SK-N-SH treated with all-trans-retinoic acid at 6 μM for 48 hours (cell line): ENCODE measurements at regions not wholly inside any gene's neighbourhood (a gene's known extent, or its start where the extent isn't known, plus 50 kb on each side); places are given as distances from the start of the nearest gene placed in this dataset.

Source experiments
- ATAC-seq: fragments of 200-7000 bp; cut with Tn5 transposase; 3 replicates; pipeline ENCODE4 v1.9.1; 2020; ENCODE audit warnings: mild to moderate bottlenecking, moderate library complexity
- ARNTL ChIP-seq: fragments of 450-650 bp; formaldehyde crosslinking; IDR thresholded peaks from 2 replicates; pipeline ENCODE4 v1.5.0; 2020; ENCODE audit warnings: low read depth, mild to moderate bottlenecking, moderate library complexity, borderline replicate concordance
- BACH2 ChIP-seq: fragments of 250-450 bp; sonication (Bioruptor Pico); IDR thresholded peaks from 2 replicates; pipeline ENCODE4 v1.9.0; 2021; ENCODE audit warnings: mild to moderate bottlenecking, borderline replicate concordance
- CSDC2 ChIP-seq: fragments of 250-450 bp; sonication (Bioruptor Pico); IDR thresholded peaks from 2 replicates; pipeline ENCODE4 v1.5.0; 2020; ENCODE audit warnings: mild to moderate bottlenecking, moderate library complexity
- ESRRG ChIP-seq: fragments of 250-450 bp; sonication (Bioruptor Pico); IDR thresholded peaks from 2 replicates; pipeline ENCODE4 v1.6.1; 2021; ENCODE audit warnings: mild to moderate bottlenecking
- GLIS3 ChIP-seq: fragments of 250-450 bp; sonication (Bioruptor Pico); IDR thresholded peaks from 2 replicates; pipeline ENCODE4 v1.5.0; 2020; ENCODE audit warnings: mild to moderate bottlenecking, moderate library complexity
- ISL1 ChIP-seq: fragments of 250-450 bp; sonication (Bioruptor Pico); IDR thresholded peaks from 2 replicates; pipeline ENCODE4 v2.1.2; 2022; ENCODE audit warnings: mild to moderate bottlenecking, moderate library complexity
- OSR1 ChIP-seq: fragments of 250-450 bp; sonication (Bioruptor Pico); IDR thresholded peaks from 2 replicates; pipeline ENCODE4 v1.8.0; 2022; ENCODE audit warnings: moderate library complexity, mild to moderate bottlenecking, inconsistent platforms
- PPARA ChIP-seq: fragments of 250-450 bp; sonication (Bioruptor Pico); IDR thresholded peaks from 2 replicates; pipeline ENCODE4 v1.5.0; 2020; ENCODE audit warnings: mild to moderate bottlenecking, borderline replicate concordance
- RARB ChIP-seq: fragments of 250-450 bp; sonication (Bioruptor Pico); IDR thresholded peaks from 2 replicates; pipeline ENCODE4 v1.8.0; 2021; ENCODE audit warnings: mild to moderate bottlenecking, moderate library complexity
- SNAI2 ChIP-seq: fragments of 250-450 bp; sonication (Bioruptor Pico); IDR thresholded peaks from 2 replicates; pipeline ENCODE4 v1.5.0; 2020; ENCODE audit warnings: mild to moderate bottlenecking, moderate library complexity
- TOX ChIP-seq: fragments of 250-450 bp; sonication (Bioruptor Pico); IDR thresholded peaks from 2 replicates; pipeline ENCODE4 v1.8.0; 2021; ENCODE audit warnings: mild to moderate bottlenecking, moderate library complexity, borderline replicate concordance
- ZC3H10 ChIP-seq: fragments of 250-450 bp; sonication (Bioruptor Pico); IDR thresholded peaks from 2 replicates; pipeline ENCODE4 v1.5.1; 2021; ENCODE audit warnings: mild to moderate bottlenecking, moderate library complexity
- ZFP3 ChIP-seq: fragments of 250-450 bp; sonication (Bioruptor Pico); IDR thresholded peaks from 2 replicates; pipeline ENCODE4 v1.5.0; 2020; ENCODE audit warnings: mild to moderate bottlenecking, moderate library complexity
- ZFP30 ChIP-seq: fragments of 450-650 bp; formaldehyde crosslinking; IDR thresholded peaks from 2 replicates; pipeline ENCODE4 v1.5.0; 2022; ENCODE audit warnings: mild to moderate bottlenecking, moderate library complexity
- ZNF565 ChIP-seq: fragments of 450-650 bp; formaldehyde crosslinking; conservative IDR thresholded peaks from 2 replicates; pipeline ENCODE4 v1.5.0; 2020; ENCODE audit warnings: low read depth, mild to moderate bottlenecking, moderate library complexity
- ZNF70 ChIP-seq: fragments of 450-650 bp; formaldehyde crosslinking; IDR thresholded peaks from 2 replicates; pipeline ENCODE4 v1.5.0; 2020; ENCODE audit warnings: mild to moderate bottlenecking, moderate library complexity
- ZNF8 ChIP-seq: fragments of 450-650 bp; formaldehyde crosslinking; IDR thresholded peaks from 2 replicates; pipeline ENCODE4 v1.5.0; 2020; ENCODE audit warnings: mild to moderate bottlenecking, moderate library complexity
- TF ChIP-seq, protein P1 (sequence below): fragments of 250-450 bp; sonication (Bioruptor Pico); IDR thresholded peaks from 2 replicates; pipeline ENCODE4 v1.5.1; 2021; ENCODE audit warnings: mild to moderate bottlenecking, moderate library complexity
- TF ChIP-seq, protein P2 (sequence below): fragments of 250-450 bp; sonication (Bioruptor Pico); IDR thresholded peaks from 2 replicates; pipeline ENCODE4 v1.5.0; 2020; ENCODE audit warnings: mild to moderate bottlenecking, moderate library complexity
- TF ChIP-seq, protein P3 (sequence below): fragments of 250-450 bp; sonication (Bioruptor Pico); IDR thresholded peaks from 2 replicates; pipeline ENCODE4 v1.8.0; 2021; ENCODE audit warnings: low read depth, mild to moderate bottlenecking, moderate library complexity, borderline replicate concordance
- TF ChIP-seq, protein P4 (sequence below): fragments of 250-450 bp; sonication (Bioruptor Pico); IDR thresholded peaks from 2 replicates; pipeline ENCODE4 v1.8.0; 2020; ENCODE audit warnings: mild to moderate bottlenecking, moderate library complexity, borderline replicate concordance
- TF ChIP-seq, protein P5 (sequence below): fragments of 250-450 bp; sonication (Bioruptor Pico); IDR thresholded peaks from 2 replicates; pipeline ENCODE4 v1.5.1; 2020; ENCODE audit warnings: low read depth, mild to moderate bottlenecking, moderate library complexity

DNA sequence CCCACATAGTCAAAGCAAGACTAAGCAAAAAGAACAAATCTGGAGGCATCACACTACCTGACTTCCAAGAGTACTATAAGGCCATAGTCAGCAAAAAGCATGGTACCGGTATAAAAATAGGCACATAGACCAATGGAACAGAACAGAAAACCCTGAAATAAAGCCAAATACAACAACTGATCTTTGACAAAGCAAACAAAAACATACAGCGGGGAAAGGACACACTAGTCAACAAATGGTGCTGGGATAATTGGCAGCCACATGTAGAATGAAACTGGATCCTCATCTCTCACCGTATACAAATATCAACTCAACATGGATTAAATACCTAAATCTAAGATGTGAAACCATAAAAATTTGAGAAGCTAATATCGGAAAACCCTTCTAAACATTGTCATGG, 819.3 kb upstream of the FRG1 start:
- no peak for ATAC-seq

DNA sequence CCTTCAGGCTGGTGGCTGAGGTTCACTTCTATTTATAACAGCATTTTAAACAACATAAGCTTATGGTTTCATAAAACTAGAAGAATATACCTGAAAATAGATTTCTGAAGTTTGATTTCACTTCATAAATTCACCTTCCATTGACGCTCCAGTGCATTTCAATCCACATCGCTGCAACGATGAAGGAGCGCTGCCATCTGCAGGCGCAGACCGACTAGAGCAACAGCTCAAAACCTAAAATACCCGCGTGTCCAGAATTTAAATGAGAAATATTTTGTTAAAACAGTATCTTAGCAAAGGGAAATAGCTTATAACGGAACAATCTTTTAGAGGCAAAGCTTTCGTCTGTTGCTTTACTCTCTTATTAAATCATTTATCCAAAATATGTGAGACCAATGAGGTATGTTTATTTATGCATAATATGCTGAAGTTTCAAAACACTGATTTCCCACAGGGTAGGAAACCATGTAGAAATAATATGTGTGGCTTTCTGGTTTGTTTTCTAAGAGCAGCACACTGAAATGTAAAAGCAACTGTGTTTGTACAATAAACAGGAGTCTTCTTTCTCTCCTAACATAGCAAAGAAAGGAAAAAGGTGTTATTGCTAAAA, 816.4 kb upstream of the FRG1 start:
- TF ChIP-seq ZNF70 (CRISPR knock-in tag) (no peak), BACH2 (CRISPR knock-in tag) (no peak), CSDC2 (CRISPR knock-in tag) (no peak), RARB (CRISPR knock-in tag) (no peak), SNAI2 (CRISPR knock-in tag) (no peak), OSR1 (CRISPR knock-in tag) (no peak), GLIS3 (CRISPR knock-in tag) (no peak), TOX (CRISPR knock-in tag) (no peak), PPARA (no peak), ZC3H10 (CRISPR knock-in tag) (no peak)
- TF ChIP-seq, protein P1, sequence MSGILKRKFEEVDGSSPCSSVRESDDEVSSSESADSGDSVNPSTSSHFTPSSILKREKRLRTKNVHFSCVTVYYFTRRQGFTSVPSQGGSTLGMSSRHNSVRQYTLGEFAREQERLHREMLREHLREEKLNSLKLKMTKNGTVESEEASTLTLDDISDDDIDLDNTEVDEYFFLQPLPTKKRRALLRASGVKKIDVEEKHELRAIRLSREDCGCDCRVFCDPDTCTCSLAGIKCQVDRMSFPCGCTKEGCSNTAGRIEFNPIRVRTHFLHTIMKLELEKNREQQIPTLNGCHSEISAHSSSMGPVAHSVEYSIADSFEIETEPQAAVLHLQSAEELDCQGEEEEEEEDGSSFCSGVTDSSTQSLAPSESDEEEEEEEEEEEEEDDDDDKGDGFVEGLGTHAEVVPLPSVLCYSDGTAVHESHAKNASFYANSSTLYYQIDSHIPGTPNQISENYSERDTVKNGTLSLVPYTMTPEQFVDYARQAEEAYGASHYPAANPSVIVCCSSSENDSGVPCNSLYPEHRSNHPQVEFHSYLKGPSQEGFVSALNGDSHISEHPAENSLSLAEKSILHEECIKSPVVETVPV = no peak
- TF ChIP-seq, protein P2, sequence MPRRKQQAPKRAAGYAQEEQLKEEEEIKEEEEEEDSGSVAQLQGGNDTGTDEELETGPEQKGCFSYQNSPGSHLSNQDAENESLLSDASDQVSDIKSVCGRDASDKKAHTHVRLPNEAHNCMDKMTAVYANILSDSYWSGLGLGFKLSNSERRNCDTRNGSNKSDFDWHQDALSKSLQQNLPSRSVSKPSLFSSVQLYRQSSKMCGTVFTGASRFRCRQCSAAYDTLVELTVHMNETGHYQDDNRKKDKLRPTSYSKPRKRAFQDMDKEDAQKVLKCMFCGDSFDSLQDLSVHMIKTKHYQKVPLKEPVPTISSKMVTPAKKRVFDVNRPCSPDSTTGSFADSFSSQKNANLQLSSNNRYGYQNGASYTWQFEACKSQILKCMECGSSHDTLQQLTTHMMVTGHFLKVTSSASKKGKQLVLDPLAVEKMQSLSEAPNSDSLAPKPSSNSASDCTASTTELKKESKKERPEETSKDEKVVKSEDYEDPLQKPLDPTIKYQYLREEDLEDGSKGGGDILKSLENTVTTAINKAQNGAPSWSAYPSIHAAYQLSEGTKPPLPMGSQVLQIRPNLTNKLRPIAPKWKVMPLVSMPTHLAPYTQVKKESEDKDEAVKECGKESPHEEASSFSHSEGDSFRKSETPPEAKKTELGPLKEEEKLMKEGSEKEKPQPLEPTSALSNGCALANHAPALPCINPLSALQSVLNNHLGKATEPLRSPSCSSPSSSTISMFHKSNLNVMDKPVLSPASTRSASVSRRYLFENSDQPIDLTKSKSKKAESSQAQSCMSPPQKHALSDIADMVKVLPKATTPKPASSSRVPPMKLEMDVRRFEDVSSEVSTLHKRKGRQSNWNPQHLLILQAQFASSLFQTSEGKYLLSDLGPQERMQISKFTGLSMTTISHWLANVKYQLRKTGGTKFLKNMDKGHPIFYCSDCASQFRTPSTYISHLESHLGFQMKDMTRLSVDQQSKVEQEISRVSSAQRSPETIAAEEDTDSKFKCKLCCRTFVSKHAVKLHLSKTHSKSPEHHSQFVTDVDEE (CRISPR knock-in tag) = no peak
- TF ChIP-seq, protein P3, sequence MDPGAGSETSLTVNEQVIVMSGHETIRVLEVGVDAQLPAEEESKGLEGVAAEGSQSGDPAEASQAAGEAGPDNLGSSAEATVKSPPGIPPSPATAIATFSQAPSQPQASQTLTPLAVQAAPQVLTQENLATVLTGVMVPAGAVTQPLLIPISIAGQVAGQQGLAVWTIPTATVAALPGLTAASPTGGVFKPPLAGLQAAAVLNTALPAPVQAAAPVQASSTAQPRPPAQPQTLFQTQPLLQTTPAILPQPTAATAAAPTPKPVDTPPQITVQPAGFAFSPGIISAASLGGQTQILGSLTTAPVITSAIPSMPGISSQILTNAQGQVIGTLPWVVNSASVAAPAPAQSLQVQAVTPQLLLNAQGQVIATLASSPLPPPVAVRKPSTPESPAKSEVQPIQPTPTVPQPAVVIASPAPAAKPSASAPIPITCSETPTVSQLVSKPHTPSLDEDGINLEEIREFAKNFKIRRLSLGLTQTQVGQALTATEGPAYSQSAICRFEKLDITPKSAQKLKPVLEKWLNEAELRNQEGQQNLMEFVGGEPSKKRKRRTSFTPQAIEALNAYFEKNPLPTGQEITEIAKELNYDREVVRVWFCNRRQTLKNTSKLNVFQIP = no peak
- TF ChIP-seq, protein P4, sequence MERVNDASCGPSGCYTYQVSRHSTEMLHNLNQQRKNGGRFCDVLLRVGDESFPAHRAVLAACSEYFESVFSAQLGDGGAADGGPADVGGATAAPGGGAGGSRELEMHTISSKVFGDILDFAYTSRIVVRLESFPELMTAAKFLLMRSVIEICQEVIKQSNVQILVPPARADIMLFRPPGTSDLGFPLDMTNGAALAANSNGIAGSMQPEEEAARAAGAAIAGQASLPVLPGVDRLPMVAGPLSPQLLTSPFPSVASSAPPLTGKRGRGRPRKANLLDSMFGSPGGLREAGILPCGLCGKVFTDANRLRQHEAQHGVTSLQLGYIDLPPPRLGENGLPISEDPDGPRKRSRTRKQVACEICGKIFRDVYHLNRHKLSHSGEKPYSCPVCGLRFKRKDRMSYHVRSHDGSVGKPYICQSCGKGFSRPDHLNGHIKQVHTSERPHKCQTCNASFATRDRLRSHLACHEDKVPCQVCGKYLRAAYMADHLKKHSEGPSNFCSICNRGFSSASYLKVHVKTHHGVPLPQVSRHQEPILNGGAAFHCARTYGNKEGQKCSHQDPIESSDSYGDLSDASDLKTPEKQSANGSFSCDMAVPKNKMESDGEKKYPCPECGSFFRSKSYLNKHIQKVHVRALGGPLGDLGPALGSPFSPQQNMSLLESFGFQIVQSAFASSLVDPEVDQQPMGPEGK = no peak
- peak; percentile 73 for ATAC-seq

More for the DNA sequence above, 819.3 kb upstream of the FRG1 start:
- TF ChIP-seq TOX (CRISPR knock-in tag) (no peak), GLIS3 (CRISPR knock-in tag) (no peak), RARB (CRISPR knock-in tag) (no peak), ZFP30 (no peak), PPARA (no peak), ZFP3 (no peak), CSDC2 (CRISPR knock-in tag) (no peak), ISL1 (no peak), ZC3H10 (CRISPR knock-in tag) (no peak), ARNTL (CRISPR knock-in tag) (no peak), ZNF8 (no peak), ZNF565 (CRISPR knock-in tag) (no peak), SNAI2 (CRISPR knock-in tag) (no peak), BACH2 (CRISPR knock-in tag) (no peak), ESRRG (CRISPR knock-in tag) (no peak)
- TF ChIP-seq, protein P5, sequence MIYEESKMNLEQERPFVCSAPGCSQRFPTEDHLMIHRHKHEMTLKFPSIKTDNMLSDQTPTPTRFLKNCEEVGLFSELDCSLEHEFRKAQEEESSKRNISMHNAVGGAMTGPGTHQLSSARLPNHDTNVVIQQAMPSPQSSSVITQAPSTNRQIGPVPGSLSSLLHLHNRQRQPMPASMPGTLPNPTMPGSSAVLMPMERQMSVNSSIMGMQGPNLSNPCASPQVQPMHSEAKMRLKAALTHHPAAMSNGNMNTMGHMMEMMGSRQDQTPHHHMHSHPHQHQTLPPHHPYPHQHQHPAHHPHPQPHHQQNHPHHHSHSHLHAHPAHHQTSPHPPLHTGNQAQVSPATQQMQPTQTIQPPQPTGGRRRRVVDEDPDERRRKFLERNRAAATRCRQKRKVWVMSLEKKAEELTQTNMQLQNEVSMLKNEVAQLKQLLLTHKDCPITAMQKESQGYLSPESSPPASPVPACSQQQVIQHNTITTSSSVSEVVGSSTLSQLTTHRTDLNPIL (CRISPR knock-in tag) = no peak
- TF ChIP-seq, protein P1 = no peak
- TF ChIP-seq, protein P4 = no peak
- TF ChIP-seq, protein P3 = no peak
